ENCODE measurements at regions not wholly inside any gene's neighbourhood (a gene's known extent, or its start where the extent isn't known, plus 50 kb on each side); places are given as distances from the start of the nearest gene placed in this dataset.
"Not testable (repeated sequence)": the region's sequence is repeated elsewhere in the genome, so short reads cannot be mapped to it uniquely, and the experiment has no call there.

DNA sequence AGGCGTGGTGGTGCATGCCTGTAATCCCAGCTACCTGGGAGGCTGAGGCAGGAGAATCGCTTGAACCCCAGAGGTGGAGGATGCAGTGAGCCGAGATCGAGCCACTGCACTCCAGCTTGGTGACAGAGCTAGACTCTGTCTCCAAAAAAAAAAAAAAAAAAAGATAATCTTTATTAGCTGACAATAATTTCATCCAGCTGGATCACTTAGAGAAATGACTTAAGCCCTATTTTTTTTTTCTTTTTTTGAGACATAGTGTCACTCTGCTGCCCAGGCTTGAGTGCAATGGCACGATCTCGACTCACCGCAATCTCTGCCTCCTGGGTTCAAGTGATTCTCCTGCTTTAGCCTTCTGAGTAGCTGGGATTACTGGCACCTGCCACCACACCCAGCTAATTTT is 51.6 kb upstream of the MAP4K4 start:
- DNase-seq (ENCODE audit: low read depth, low spot score) = not testable (repeated sequence)

DNA sequence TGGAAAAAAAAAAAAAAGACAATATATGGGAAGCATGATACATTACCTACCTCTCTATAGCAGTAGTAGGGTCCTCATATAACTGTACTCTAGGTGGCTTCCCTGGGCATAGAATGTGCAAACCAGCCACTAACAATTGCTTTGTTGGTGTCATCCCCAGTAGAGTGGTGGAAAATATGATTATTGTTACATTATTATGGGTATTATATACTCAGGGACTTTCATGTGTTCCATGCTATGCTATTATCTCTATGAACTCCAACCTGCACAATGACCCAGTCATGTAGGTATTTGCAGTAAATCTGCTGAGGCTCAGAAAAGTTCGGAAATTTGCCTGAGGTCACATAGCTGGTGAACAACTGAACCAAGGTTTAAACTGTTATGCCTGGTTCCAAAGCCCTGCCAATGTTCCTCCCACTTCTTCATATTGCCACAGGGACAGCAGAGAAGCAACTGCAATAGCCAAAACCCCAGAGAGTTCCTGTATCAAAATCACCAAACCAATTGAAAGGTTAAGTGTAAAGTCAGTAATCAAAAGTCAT is 52.6 kb upstream of the MAP4K4 start:
- DNase-seq (ENCODE audit: low read depth, low spot score) = no peak

DNA sequence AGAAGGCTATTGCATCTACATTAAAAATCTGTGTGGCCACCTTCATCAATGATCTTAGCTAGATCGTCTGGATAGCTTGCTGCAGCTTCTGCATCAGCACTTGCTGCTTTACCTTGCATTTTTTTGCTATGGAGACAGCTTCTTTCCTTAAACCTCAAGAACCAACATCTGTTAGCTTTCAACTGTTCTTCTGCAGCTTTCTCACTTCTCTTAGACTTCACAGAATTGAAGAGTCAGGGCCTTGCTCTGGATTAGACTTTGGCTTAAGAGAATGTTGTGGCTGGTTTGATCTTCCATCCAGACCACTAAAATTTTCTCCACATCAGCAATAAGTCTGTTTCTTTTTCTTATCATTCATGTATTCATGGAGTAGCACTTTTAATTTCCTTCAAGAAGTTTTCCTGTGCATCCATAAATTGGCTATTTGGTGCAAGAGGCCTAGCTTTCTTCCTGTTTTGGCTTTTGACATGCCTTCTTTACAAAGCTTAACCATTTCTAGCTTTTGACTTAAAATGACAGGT is 54.4 kb upstream of the MAP4K4 start:
- no peak for DNase-seq (ENCODE audit: low read depth, low spot score)

DNA sequence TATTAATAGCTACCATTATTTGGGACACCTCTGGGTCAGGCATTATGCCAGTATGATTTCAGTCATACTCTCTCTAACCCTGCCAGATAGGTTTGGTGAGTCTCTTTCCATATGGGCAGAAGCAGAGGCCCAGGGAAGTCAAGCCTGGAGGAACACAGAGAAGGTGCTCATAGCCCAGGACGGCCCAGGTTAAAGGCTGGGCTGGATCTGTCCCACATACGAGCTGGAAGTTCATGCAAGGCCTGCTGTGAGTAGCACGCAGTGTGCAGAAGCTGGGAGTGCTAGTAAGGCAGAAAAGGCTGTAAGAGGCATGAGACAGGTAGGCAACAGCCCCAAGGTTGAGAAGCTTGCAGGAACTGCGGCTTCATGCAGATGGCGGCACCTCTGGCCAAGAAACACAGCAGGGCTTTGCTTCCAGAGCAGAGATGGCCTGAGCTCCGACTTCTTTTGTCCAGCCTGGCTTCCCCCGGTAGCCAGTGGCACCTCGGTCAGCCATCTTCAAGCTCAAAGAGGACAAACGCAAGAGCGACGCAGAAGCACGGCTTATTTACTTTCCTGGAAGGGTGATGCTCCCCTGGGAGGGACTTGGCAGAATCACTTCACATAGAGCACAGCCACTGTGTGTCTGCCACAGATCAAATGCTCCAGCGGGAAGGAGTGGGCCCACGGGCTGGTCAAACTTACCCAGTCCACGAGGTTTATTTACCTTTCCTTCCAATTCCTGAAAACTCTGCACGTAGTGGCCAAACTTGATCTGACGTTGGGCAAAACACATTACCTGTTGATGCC is 58.5 kb upstream of the MAP4K4 start:
- DNase-seq (ENCODE audit: low read depth, low spot score) = no peak

DNA sequence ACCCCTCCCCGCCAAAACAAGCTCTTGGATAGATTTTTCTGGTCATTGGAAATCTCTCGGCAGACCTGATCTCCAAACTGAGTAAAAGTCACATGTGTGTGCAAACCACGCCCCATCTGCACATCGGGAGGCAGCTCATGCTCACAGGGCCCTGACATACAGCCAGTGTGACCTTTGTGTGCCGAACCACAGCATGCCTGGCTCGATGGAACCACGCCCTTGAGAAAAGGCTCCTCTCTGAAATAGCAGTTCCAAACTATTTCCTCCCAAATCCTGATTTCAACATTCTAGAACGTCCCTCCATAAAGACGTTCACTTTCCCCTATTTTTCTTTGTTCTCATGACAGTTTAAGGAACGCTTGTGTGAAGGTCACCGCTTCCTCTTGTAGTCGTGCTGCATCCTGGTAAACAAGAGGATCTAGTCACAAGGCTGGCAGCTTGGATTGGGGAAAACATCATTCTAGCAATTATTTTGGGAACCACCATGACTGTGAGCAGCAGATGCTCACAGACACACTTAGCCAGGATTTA is 59.3 kb upstream of the MAP4K4 start:
- DNase-seq (ENCODE audit: low read depth, low spot score) = no peak

DNA sequence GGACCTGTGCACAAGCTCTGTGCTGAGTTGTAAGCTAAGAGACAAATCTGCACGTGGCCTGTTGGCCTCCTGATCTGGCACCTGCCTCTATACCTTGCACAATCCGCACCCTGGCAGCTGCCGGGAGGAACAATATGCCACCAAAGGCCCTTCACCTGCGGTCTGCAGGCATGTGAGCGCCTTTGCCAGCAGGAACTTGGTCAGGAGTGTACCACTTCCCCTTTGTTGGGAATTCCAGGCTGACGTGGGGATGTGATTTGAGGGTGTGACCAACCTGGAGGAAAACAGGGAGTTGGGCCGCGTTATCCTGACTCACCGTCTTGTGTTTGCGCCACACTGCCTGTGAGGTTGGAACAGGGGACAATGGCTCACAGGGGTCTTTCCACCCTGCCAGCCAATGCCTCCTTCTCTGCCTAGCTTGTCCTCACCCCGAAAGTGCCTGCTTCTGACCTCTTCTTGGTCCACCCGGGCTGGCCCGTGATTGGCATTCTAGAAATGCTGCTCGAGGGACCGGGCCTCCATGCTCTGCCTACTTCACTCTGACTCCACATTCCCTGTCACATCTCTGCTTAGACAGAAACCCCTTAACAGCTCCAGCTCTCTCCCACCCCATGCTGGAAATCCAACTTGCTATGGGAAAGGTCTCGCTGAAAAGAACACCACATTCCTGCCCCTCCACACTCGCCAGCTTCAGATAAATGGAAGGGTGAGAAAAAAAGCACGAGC is 67.1 kb upstream of the MAP4K4 start:
- DNase-seq (ENCODE audit: low read depth, low spot score) = no peak

DNA sequence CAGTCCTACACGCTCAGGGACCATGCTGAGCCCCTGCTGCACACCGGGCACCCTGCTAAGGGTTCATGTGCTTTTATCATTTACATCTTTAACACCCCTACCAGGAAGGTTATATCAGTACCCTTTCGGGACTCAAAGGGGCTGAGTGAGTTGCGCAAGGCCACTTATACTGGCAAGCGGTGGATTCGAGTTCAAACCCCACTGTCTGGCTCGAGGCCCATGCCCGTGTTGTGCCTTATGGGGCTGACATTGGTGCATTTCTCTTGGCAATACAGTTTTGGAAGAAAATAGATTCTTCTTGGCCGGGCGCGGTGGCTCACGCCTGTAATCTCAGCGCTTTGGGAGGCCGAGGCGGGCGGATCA is 69.5 kb upstream of the MAP4K4 start:
- no peak for DNase-seq (ENCODE audit: low read depth, low spot score)

DNA sequence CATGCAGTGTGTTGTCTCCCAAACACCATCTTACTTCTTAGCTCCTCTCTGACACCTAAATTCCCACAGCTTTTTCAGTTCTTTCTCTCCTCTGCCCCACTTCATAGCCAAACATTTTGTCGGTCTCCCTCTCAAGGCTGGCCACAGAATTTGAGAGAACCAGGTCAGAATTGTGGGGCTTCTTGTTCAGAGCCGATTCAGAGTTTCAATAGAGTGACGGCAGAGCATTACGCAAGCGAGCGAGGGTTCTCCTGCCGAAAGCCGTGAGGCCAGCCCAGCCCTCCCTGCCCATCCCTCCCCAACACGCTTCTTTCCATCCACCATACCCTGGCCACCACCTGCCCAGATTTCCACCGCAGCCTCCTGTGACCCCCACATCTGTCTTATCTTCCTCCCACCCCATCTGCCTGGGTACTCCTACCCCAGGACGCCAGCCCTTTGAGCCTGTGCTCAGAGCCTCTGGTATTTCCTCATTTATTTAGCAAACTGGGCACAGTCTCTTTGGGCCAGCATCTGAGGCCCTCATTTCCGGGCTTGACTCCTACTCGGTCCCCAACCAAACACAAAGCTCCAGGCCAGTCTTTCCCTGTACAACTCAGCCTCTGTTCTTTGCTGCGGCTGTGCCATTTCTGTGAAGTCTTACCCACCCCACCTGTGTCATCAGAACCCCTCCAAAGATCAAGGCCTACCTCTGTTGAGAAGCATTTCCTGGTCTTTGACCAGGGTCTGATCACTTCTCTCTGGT is 70.0 kb upstream of the MAP4K4 start:
- no peak for DNase-seq (ENCODE audit: low read depth, low spot score)

DNA sequence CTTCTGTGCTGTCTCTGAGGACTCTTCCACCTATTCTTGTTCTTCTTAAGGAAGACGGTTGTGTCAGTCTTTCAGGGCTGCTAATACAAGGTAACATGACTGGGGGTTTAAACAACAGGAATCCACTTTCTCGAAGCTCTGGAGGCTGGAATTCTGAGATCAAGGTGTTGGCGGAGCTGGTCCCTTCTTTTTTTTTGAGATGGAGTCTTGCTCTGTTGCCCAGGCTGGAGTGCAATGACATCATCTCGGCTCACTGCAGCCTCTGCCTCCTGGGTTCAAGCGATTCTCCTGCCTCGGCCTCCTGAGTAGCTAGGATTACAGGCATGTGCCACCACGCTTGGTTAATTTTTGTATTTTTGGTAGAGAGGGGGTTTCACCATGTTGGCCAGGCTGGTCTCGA is 71.7 kb upstream of the MAP4K4 start:
- not testable (repeated sequence) for DNase-seq (ENCODE audit: low read depth, low spot score)

DNA sequence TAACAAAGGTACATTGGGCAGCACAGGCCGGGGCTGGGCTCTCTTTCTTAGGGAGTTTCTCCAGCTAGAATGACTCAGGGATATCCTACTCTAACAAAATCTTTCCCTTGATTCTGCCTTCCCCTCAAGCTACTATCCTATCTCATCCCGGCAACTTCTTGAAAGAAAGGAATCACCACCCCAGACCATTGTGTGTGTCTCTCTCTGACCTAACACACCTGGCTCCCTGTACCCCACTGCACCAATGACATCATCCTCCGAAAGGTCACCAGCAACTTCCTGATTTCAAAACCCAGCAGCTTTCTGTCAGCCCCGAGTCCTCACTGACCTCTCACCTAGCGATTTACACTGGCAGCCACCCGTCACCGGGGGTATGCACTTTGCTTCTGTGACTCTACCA is 72.1 kb upstream of the MAP4K4 start:
- no peak for DNase-seq (ENCODE audit: low read depth, low spot score)

DNA sequence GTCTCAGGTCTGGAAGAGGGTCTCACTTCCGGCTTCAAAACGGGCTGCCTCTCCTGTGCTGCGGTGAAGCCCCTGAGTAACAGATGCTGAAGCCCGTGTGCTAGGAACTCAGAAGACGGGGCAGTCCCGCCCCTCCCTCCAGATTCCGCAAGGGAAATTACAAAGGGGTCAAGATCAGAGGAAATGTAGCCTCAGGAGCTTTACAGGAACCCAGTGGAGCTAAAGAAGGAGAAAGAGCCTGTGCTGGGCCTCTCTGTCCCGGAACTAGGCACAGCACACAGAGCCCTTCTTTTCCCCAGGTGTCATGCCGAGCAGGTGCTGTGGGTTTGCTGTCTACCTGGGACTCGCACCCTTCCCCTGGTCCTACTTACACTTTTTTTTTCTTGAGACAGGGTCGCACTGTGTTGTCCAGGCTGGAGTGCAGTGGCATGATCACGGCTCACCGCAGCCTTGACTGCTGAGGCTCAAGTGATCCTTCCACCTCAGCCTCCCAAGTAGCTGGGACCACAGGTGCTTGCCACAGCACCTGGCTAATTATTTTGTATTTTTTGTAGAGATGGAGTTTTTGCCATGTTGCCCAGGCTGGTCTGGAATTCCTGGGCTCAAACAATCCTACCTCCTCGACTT is 72.7 kb upstream of the MAP4K4 start:
- DNase-seq (ENCODE audit: low read depth, low spot score) = no peak

DNA sequence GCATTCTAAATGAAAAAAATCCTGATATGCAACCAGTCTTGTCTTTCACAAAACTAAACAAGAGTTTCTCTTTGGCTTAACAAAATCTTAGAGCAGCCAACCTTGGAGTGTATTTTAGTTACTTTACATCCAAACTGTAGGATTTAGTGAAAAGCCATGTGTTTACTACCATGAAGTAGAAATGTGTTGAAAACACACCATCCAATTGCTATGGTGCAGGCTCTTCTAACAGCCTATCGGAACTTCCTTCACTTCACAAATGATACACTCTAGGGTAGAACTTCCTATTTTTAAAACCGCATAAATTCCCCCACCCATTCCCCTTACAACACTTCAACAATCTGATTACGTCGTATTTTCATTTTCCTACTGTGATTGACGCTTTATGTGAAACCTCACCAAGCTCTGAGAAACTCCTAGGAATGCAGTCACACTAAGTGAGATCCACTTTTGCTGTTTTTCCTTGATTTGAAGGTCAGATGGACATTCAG is 74.4 kb upstream of the MAP4K4 start:
- DNase-seq (ENCODE audit: low read depth, low spot score) = no peak

DNA sequence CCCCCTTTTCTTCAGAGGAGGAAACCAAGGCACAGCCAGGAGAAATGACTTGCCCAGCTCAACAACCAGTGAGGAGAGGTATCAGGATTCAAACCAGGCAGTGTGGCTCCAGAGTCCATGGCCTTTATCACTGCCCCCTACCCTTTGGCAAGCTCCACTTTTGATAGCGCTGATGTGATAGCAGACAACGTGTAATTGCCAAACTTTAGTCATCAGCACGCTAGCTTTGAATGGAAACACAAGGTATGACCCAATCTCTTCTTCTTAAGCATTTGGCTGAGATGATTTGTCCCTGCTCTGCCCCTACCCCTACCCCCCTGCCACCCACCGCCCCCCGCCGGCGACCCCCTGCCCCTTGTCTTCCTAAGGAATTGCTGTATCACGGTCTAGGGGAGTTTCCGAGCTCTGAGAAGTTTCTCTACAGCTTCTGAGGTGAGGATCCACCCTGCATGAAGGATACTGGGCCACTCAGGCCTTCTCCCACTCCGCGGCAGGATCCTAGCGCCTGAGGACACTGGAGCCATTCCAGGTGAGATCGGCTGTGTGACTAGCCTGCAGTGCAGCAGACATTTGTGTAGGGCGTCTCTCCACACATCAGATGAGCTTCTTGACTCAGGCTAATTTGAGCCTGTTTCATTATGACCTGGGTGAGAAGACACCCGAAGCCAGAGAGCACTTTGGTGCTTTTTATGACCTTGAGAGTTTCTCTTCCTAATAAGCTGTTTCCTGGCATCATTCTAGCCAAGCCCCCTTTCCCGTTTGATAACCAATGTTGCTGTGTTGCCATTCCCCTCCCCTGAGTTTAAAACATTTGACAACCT is 75.1 kb upstream of the MAP4K4 start:
- DNase-seq (ENCODE audit: low read depth, low spot score) = no peak

DNA sequence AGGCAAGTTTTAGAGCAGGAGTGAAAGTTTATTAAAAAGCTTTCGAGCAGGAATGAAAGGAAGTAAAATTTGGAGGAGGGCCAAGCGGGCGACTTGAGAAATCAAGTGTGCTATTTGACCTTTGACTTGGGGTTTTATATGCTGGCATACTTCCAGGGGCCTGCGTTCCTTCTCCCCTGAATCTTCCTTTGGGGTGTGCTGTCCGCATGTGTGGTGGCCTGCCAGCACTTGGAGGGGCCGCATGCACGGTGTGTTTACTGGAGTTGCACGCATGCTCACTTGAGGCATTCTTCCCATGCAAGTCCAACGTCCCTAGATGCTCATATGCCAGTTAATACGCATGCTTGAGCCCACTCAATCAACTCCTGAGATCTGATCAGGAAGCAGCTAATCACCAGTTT is 78.3 kb upstream of the MAP4K4 start:
- no peak for DNase-seq (ENCODE audit: low read depth, low spot score)

DNA sequence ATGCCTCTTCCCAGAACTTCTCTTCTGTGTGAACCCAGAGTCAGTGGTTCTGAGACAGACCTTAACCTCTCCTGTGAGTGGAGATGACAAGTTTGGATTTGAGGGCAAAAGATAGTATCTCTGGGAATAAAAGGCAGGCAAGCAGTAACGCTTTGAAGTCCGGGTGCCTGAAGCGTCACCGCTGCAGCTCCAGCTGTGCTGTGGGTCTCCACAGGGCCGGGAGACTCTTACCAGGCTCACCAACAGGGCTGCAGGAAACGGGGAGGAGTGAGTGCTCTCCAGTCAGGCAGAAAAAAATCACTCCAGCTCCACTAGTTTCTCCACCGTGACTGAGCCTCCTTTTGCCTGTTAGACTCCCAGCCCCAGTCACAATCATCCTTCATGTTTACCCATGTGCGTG is 79.7 kb upstream of the MAP4K4 start:
- DNase-seq (ENCODE audit: low read depth, low spot score) = no peak

DNA sequence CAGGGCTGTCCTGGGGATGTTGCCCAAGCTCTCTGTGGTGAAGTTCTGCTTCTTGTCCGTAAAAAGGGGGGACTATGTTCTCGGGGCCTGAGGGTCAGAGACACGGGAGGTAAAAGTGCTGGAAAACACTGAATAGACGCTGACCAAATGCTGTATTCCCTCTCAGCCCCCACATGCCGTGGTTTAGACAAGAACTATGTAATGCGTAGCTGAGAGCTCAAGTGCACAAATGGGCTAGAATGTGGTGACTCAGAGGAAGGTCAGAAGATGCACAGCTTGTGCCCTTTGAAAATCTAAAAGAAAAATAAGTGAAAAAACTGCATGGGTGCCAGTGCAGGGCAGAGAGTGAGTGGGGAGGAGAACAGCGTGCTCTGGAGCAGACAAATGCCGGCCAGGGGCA is 80.3 kb upstream of the MAP4K4 start:
- no peak for DNase-seq (ENCODE audit: low read depth, low spot score)

DNA sequence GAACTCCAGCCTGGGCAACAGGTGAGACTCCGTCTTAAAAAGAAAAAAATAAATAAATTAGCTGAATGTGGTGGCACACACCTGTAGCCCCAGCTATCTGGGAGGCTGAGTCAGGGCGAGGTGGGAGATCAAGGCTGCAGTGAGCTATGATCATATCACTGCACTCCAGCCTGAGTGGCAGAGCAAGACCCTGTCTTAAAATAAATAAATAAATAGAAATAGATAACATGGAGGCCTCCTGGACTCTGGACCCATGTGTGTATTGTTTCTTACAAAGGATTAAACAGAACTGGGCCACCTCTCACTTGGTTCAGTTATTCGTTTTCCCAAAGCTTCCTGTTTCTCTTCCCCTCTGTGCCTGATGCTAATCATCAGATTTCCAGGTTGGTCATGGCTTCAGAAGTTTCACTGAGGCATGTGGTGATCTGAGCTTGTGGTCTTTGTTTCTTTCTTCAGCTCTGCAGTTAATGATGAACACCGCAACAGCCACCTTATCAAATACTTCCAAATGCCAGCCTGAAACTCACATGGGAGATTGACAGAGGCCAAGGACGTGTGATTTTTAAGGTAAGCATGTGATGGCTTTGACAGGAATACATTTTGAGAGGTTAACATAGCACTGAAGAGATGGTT is 83.3 kb upstream of the MAP4K4 start:
- no peak for DNase-seq (ENCODE audit: low read depth, low spot score)

DNA sequence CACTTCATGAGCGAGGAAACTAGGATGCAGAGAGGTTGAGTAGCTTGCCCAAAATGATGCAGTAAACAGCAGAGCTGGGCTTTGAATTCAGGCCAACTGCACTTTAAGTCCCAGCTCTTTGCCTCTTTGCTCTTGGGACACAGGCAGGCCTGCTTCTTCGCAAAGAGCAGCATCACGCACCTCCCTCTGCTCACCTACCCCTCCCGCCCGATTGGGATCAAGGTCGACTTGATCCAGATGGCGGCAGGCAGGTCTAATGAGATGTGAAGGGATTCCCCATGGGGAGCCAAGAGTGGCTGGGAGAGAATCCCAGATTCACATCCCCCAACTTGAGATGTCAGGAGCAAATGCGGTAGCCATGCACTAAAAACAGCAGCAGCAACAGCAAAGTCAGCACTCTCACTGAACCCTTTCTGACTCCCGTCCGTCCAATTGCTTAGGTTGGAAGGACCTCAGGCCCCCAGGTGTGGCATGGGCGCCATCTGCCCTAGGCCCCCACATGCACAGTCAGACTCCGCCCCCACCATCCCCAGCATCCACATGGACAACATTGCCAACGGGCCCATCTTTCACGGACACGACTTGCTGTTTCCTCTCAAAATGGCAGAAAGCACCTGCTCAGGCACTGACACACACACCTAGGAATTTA is 84.3 kb upstream of the MAP4K4 start:
- no peak for DNase-seq (ENCODE audit: low read depth, low spot score)

DNA sequence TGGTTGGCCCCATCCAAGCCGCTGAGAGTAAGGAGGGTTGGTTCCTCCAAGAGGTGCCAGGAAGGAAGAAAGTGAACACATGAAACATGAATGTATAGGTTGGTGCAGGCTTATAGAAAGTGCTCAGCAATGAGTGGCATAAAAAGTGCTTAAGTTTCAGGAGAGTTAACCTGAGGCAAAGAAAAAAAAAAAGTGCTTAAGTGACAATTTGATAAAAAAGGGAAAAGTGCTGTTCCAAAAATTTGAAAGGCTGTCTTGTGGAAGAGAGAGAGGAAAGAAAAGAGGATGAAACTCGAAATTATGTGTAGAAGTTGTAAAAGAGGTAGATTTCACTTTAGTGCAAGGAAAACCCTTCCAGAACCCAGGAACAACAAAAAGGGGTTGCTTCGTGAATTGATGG is 85.5 kb upstream of the MAP4K4 start:
- no peak for DNase-seq (ENCODE audit: low read depth, low spot score)
